Neural progenitor cell (in vitro differentiated cells): ENCODE measurements at regions not wholly inside any gene's neighbourhood (a gene's known extent, or its start where the extent isn't known, plus 50 kb on each side); places are given as distances from the start of the nearest gene placed in this dataset.

Source experiments
- EZH2 ChIP-seq: fragments of 200-600 bp; sonication (generic); IDR thresholded peaks from 2 replicates; pipeline ENCODE4 v1.6.1; 2017; ENCODE audit warnings: antibody characterized with exemption, mild to moderate bottlenecking, moderate library complexity
- TF ChIP-seq, protein P1 (sequence below): fragments of 200-600 bp; sonication (generic); IDR thresholded peaks from 2 replicates; pipeline ENCODE4 v1.5.1; 2017; ENCODE audit warnings: antibody characterized with exemption, mild to moderate bottlenecking

DNA sequence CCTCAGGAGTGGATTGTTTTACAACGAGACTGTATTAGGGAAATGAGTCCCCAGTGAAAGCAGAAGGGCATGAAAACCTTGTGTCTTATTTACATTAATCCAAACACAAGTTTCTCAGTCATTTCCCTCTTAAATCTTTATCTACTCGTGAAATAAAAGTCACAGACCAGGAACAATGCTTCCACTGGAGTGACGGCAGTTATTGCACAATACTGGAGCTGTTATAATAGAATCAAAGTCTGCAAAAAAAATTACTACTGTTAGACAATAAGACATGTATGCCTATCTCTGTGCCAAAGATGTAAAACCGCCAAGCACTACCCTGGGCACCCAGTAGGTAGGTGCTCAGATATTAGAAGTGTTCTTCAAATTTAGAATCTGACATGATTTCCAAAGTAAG is 375.5 kb downstream of the ZNF521 start:
- TF ChIP-seq, protein P1, sequence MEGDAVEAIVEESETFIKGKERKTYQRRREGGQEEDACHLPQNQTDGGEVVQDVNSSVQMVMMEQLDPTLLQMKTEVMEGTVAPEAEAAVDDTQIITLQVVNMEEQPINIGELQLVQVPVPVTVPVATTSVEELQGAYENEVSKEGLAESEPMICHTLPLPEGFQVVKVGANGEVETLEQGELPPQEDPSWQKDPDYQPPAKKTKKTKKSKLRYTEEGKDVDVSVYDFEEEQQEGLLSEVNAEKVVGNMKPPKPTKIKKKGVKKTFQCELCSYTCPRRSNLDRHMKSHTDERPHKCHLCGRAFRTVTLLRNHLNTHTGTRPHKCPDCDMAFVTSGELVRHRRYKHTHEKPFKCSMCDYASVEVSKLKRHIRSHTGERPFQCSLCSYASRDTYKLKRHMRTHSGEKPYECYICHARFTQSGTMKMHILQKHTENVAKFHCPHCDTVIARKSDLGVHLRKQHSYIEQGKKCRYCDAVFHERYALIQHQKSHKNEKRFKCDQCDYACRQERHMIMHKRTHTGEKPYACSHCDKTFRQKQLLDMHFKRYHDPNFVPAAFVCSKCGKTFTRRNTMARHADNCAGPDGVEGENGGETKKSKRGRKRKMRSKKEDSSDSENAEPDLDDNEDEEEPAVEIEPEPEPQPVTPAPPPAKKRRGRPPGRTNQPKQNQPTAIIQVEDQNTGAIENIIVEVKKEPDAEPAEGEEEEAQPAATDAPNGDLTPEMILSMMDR, result no peak
- no peak for TF ChIP-seq EZH2
